ENCODE measurements at regions not wholly inside any gene's neighbourhood (a gene's known extent, or its start where the extent isn't known, plus 50 kb on each side); places are given as distances from the start of the nearest gene placed in this dataset.

- H3K4me1 Mint-ChIP-seq = peaks cover 50% of the 10 kb centered on the region
- H3K27ac Mint-ChIP-seq = peak overlapping the region; percentile 99
- H3K27me3 Mint-ChIP-seq = no peaks in the 10 kb centered on the region
- no peaks in the 10 kb centered on the region for H3K9me3 Mint-ChIP-seq
- no peaks in the 10 kb centered on the region for H3K36me3 Mint-ChIP-seq
- H3K4me3 Mint-ChIP-seq = peak overlapping the region; percentile 98
These were observed 134.0 kb upstream of the MGAT5 start for GRCh38 chr2:134119713-134120405.

GRCh38 chr2:134120406-134120732, 133.5 kb upstream of the MGAT5 start:
- Mint-ChIP-seq H3K27me3 (no peaks in the 10 kb centered on the region), H3K9me3 (no peaks in the 10 kb centered on the region), H3K36me3 (no peaks in the 10 kb centered on the region), H3K4me3 (peak overlapping the region; percentile 61), H3K27ac (no peak overlapping the region), H3K4me1 (peaks cover 55% of the 10 kb centered on the region)

GRCh38 chr2:134120733-134121630, 132.9 kb upstream of the MGAT5 start:
- Mint-ChIP-seq H3K4me1 (peaks cover 61% of the 10 kb centered on the region), H3K27ac (no peak overlapping the region), H3K36me3 (no peaks in the 10 kb centered on the region)

GRCh38 chr2:134122610-134123009, 131.3 kb upstream of the MGAT5 start:
- Mint-ChIP-seq H3K9me3 (no peaks in the 10 kb centered on the region), H3K36me3 (no peaks in the 10 kb centered on the region), H3K4me3 (peak overlapping the region; percentile 77), H3K27me3 (no peaks in the 10 kb centered on the region), H3K27ac (no peak overlapping the region), H3K4me1 (peaks cover 77% of the 10 kb centered on the region)

More at GRCh38 chr2:134120733-134121630, 132.9 kb upstream of the MGAT5 start:
- H3K4me3 Mint-ChIP-seq = peak overlapping the region; percentile 86
- H3K27me3 Mint-ChIP-seq = no peaks in the 10 kb centered on the region
- no peaks in the 10 kb centered on the region for H3K9me3 Mint-ChIP-seq

GRCh38 chr2:134123332-134123731, 130.5 kb upstream of the MGAT5 start:
- Mint-ChIP-seq H3K27me3 (no peaks in the 10 kb centered on the region), H3K27ac (no peak overlapping the region), H3K4me3 (peak overlapping the region; percentile 77), H3K36me3 (no peaks in the 10 kb centered on the region), H3K9me3 (no peaks in the 10 kb centered on the region), H3K4me1 (peaks cover 82% of the 10 kb centered on the region)

GRCh38 chr2:134124047-134124753, 129.7 kb upstream of the MGAT5 start:
- no peak overlapping the region for H3K27ac Mint-ChIP-seq
- peak overlapping the region; percentile 4 for H3K4me3 Mint-ChIP-seq
- H3K9me3 Mint-ChIP-seq = no peaks in the 10 kb centered on the region
- H3K36me3 Mint-ChIP-seq = no peaks in the 10 kb centered on the region
- H3K4me1 Mint-ChIP-seq = peaks cover 80% of the 10 kb centered on the region
- no peaks in the 10 kb centered on the region for H3K27me3 Mint-ChIP-seq

GRCh38 chr2:134127496-134127895, 126.4 kb upstream of the MGAT5 start:
- no peaks in the 10 kb centered on the region for H3K27me3 Mint-ChIP-seq
- H3K4me3 Mint-ChIP-seq = peak overlapping the region; percentile 47
- no peaks in the 10 kb centered on the region for H3K9me3 Mint-ChIP-seq
- peaks cover 79% of the 10 kb centered on the region for H3K4me1 Mint-ChIP-seq
- H3K36me3 Mint-ChIP-seq = peaks cover 8% of the 10 kb centered on the region
- H3K27ac Mint-ChIP-seq = peak overlapping the region; percentile 26

- peaks cover 79% of the 10 kb centered on the region for H3K4me1 Mint-ChIP-seq
- H3K27me3 Mint-ChIP-seq = no peaks in the 10 kb centered on the region
- H3K9me3 Mint-ChIP-seq = no peaks in the 10 kb centered on the region
- H3K36me3 Mint-ChIP-seq = peaks cover 8% of the 10 kb centered on the region
- H3K27ac Mint-ChIP-seq = no peak overlapping the region
- H3K4me3 Mint-ChIP-seq = peak overlapping the region; percentile 1
These were observed 125.1 kb upstream of the MGAT5 start for GRCh38 chr2:134128746-134129145.

- peaks cover 8% of the 10 kb centered on the region for H3K36me3 Mint-ChIP-seq
- H3K9me3 Mint-ChIP-seq = no peaks in the 10 kb centered on the region
- H3K27me3 Mint-ChIP-seq = no peaks in the 10 kb centered on the region
- no peak overlapping the region for H3K4me3 Mint-ChIP-seq
- no peak overlapping the region for H3K27ac Mint-ChIP-seq
- peaks cover 72% of the 10 kb centered on the region for H3K4me1 Mint-ChIP-seq
These were observed 123.9 kb upstream of the MGAT5 start for GRCh38 chr2:134129900-134130537.

GRCh38 chr2:134131681-134132489, 122.0 kb upstream of the MGAT5 start:
- no peak overlapping the region for H3K4me3 Mint-ChIP-seq
- H3K27ac Mint-ChIP-seq = no peak overlapping the region
- peaks cover 8% of the 10 kb centered on the region for H3K36me3 Mint-ChIP-seq
- H3K27me3 Mint-ChIP-seq = no peaks in the 10 kb centered on the region
- H3K4me1 Mint-ChIP-seq = peaks cover 71% of the 10 kb centered on the region
- no peaks in the 10 kb centered on the region for H3K9me3 Mint-ChIP-seq

- no peak overlapping the region for H3K4me3 Mint-ChIP-seq
- peaks cover 71% of the 10 kb centered on the region for H3K4me1 Mint-ChIP-seq
- no peak overlapping the region for H3K27ac Mint-ChIP-seq
- no peaks in the 10 kb centered on the region for H3K27me3 Mint-ChIP-seq
- H3K9me3 Mint-ChIP-seq = no peaks in the 10 kb centered on the region
- H3K36me3 Mint-ChIP-seq = peaks cover 8% of the 10 kb centered on the region
These were observed 121.4 kb upstream of the MGAT5 start for GRCh38 chr2:134132490-134132857.

- Mint-ChIP-seq H3K27ac (no peak overlapping the region), H3K27me3 (no peaks in the 10 kb centered on the region), H3K4me3 (no peak overlapping the region), H3K4me1 (peaks cover 74% of the 10 kb centered on the region), H3K9me3 (no peaks in the 10 kb centered on the region), H3K36me3 (peaks cover 8% of the 10 kb centered on the region)
These were observed 120.1 kb upstream of the MGAT5 start for GRCh38 chr2:134133622-134134312.

- Mint-ChIP-seq H3K27me3 (no peaks in the 10 kb centered on the region), H3K36me3 (peaks cover 8% of the 10 kb centered on the region), H3K4me3 (no peak overlapping the region), H3K4me1 (peaks cover 74% of the 10 kb centered on the region), H3K9me3 (no peaks in the 10 kb centered on the region), H3K27ac (no peak overlapping the region)
These were observed 119.6 kb upstream of the MGAT5 start for GRCh38 chr2:134134313-134134706.

GRCh38 chr2:134134827-134135226, 119.0 kb upstream of the MGAT5 start:
- Mint-ChIP-seq H3K36me3 (peaks cover 8% of the 10 kb centered on the region), H3K27ac (no peak overlapping the region), H3K9me3 (no peaks in the 10 kb centered on the region), H3K27me3 (no peaks in the 10 kb centered on the region), H3K4me3 (no peak overlapping the region), H3K4me1 (peaks cover 73% of the 10 kb centered on the region)
